A673 (cell line): ENCODE measurements at regions not wholly inside any gene's neighbourhood (a gene's known extent, or its start where the extent isn't known, plus 50 kb on each side); places are given as distances from the start of the nearest gene placed in this dataset.
"Not testable (repeated sequence)": the region's sequence is repeated elsewhere in the genome, so short reads cannot be mapped to it uniquely, and the experiment has no call there.

ENCODE experiments used
- BruUV-seq: library from RNA; stranded (reverse); fragments of 400-500 nt; replicated peaks from 2 replicates; lab custom pipeline; 2021; lab: Mats Ljungman, UMichigan
- CTCF ChIA-PET: fragments of 300-600 bp; sonication (Branson Sonifier 250); formaldehyde crosslinking; loops from one replicate; lab custom pipeline; 2022; ENCODE audit warnings: antibody characterized with exemption; lab: Charles Lee
- POLR2A ChIA-PET: fragments of 300-600 bp; sonication (Branson Sonifier 250); formaldehyde crosslinking; loops from one replicate; lab custom pipeline; 2022; ENCODE audit warnings: antibody characterized with exemption; ENCODE audit not compliant: low non-redundant PET; lab: Charles Lee
- DNase-seq: peaks from one replicate; pipeline ENCODE4 v3.0.0-alpha.2; 2015; ENCODE audit warnings: low spot score
- H3K27ac ChIP-seq: fragments of 200-600 bp; sonication (generic); 2 replicates; pipeline ENCODE4 v1.5.1; 2016; ENCODE audit warnings: mixed run types, low read depth, mild to moderate bottlenecking, mixed read lengths, antibody characterized with exemption, low read length; ENCODE audit not compliant: poor library complexity, severe bottlenecking
- H3K27me3 ChIP-seq: fragments of 200-600 bp; sonication (generic); replicated peaks from 2 replicates; pipeline ENCODE4 v1.6.1; 2017; ENCODE audit warnings: mixed run types, low read depth, mild to moderate bottlenecking, mixed read lengths, antibody characterized with exemption, low read length; ENCODE audit not compliant: insufficient read depth, poor library complexity
- H3K36me3 ChIP-seq: fragments of 200-600 bp; sonication (generic); 2 replicates; pipeline ENCODE4 v1.6.1; 2016; ENCODE audit warnings: mixed run types, mild to moderate bottlenecking, mixed read lengths, antibody characterized with exemption, low read length; ENCODE audit not compliant: insufficient read depth, poor library complexity, severe bottlenecking
- H3K4me1 ChIP-seq: fragments of 200-600 bp; sonication (generic); 2 replicates; pipeline ENCODE4 v1.6.1; 2017; ENCODE audit warnings: mixed run types, mild to moderate bottlenecking, mixed read lengths, antibody characterized with exemption, low read length; ENCODE audit not compliant: insufficient read depth, poor library complexity, severe bottlenecking
- H3K4me3 ChIP-seq: fragments of 200-600 bp; sonication (generic); 2 replicates; pipeline ENCODE4 v1.5.1; 2016; ENCODE audit warnings: low read depth, mixed run types, mild to moderate bottlenecking, mixed read lengths, low read length; ENCODE audit not compliant: poor library complexity, severe bottlenecking
- H3K9me3 ChIP-seq: fragments of 200-600 bp; sonication (generic); 2 replicates; pipeline ENCODE4 v1.6.1; 2016; ENCODE audit warnings: mixed run types, low read depth, mild to moderate bottlenecking, mixed read lengths, antibody characterized with exemption, low read length; ENCODE audit not compliant: poor library complexity, severe bottlenecking
- EZH2 ChIP-seq: fragments of 200-600 bp; sonication (generic); IDR thresholded peaks from 2 replicates; pipeline ENCODE4 v1.6.1; 2017; ENCODE audit warnings: borderline replicate concordance, low read depth, mild to moderate bottlenecking, mixed read lengths, antibody characterized with exemption, low read length; ENCODE audit not compliant: poor library complexity, severe bottlenecking
- intact Hi-C: fragments of 100-400 bp; cut with micrococcal nuclease; formaldehyde crosslinking; loops from one replicate; pipeline ENCODE4 v1.10.0; 2022; ENCODE audit not compliant: unreplicated experiment
- TF ChIP-seq, protein P1 (sequence below): fragments of 300-800, 200-600 bp; sonication (generic); conservative IDR thresholded peaks from 2 replicates; pipeline ENCODE4 v1.5.1; 2017; ENCODE audit warnings: low read depth, mild to moderate bottlenecking, antibody characterized with exemption, low read length, moderate library complexity, mixed read lengths

DNA sequence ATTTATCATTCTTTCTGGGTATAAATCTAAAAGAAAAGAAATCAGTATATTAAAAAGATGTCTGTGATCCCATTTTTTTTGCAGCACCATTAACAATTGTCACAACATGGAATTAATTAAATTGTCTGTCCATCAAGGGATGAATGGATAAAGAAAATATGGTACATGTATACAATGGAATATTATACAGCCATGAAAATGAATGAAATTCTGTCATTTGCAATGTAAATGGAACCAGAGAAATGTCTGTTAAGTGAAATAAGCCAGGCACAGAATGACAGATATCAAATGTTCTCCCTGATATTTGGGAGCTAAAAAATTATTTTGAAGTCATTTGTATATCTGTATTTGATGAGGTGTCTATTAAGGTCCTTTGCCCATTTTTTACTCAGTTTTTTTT lies 77.1 kb upstream of the NDST4 start:
- CTCF ChIA-PET: no interaction called here
- intact Hi-C loops: no loop called here
- no peaks in the 10 kb centered on the region for H3K36me3 ChIP-seq

DNA sequence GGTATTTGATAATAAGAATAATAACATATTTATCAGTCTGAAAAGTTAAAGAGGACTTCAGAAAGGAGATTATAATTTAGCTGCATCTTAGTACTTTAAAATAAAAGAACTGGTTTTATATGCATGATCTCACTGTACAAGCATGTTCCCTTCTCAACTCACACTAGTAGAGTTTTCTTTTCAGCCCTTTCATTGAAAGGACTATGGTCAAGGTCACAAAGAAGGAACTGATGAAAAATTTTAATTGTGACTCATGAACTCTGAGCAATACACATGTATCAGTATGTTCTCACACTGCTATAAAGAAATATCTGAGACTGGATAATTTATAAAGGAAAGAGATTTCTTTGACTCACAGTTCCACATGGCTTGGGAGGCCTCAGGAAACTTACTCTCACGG lies 73.7 kb upstream of the NDST4 start:
- POLR2A ChIA-PET: no interaction called here
- no peaks in the 10 kb centered on the region for H3K9me3 ChIP-seq
- no peak for DNase-seq
- TF ChIP-seq EZH2: no peak
- TF ChIP-seq, protein P1, sequence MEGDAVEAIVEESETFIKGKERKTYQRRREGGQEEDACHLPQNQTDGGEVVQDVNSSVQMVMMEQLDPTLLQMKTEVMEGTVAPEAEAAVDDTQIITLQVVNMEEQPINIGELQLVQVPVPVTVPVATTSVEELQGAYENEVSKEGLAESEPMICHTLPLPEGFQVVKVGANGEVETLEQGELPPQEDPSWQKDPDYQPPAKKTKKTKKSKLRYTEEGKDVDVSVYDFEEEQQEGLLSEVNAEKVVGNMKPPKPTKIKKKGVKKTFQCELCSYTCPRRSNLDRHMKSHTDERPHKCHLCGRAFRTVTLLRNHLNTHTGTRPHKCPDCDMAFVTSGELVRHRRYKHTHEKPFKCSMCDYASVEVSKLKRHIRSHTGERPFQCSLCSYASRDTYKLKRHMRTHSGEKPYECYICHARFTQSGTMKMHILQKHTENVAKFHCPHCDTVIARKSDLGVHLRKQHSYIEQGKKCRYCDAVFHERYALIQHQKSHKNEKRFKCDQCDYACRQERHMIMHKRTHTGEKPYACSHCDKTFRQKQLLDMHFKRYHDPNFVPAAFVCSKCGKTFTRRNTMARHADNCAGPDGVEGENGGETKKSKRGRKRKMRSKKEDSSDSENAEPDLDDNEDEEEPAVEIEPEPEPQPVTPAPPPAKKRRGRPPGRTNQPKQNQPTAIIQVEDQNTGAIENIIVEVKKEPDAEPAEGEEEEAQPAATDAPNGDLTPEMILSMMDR: no peak
- CTCF ChIA-PET: no interaction called here
- H3K4me3 ChIP-seq: no peak overlapping the region
- no peak overlapping the region for H3K27ac ChIP-seq
- intact Hi-C loops: no loop called here
- no peaks in the 10 kb centered on the region for H3K4me1 ChIP-seq
- no peaks in the 10 kb centered on the region for H3K27me3 ChIP-seq
- H3K36me3 ChIP-seq: no peaks in the 10 kb centered on the region
- BruUV-seq: no TSS peak

More for the DNA sequence above, 77.1 kb upstream of the NDST4 start:
- TF ChIP-seq EZH2: no peak
- TF ChIP-seq, protein P1: no peak
- DNase-seq: no peak
- POLR2A ChIA-PET: no interaction called here
- BruUV-seq: no TSS peak
- no peaks in the 10 kb centered on the region for H3K4me1 ChIP-seq
- no peak overlapping the region for H3K27ac ChIP-seq
- no peaks in the 10 kb centered on the region for H3K9me3 ChIP-seq
- H3K4me3 ChIP-seq: no peak overlapping the region
- no peaks in the 10 kb centered on the region for H3K27me3 ChIP-seq

- POLR2A ChIA-PET, H3K27me3 ChIP-seq, H3K36me3 ChIP-seq, BruUV-seq, DNase-seq, intact Hi-C loops, H3K4me3 ChIP-seq, H3K27ac ChIP-seq, H3K9me3 ChIP-seq, CTCF ChIA-PET, H3K4me1 ChIP-seq: not testable (repeated sequence)
Measured at GRCh38 chr4:115179438-115180062, 66.1 kb upstream of the NDST4 start.

- BruUV-seq: not testable (repeated sequence)
Measured at GRCh38 chr4:115178687-115179086, 65.3 kb upstream of the NDST4 start.

More at GRCh38 chr4:115178687-115179086, 65.3 kb upstream of the NDST4 start:
- H3K27ac ChIP-seq, H3K4me1 ChIP-seq, H3K27me3 ChIP-seq, DNase-seq, H3K36me3 ChIP-seq, H3K9me3 ChIP-seq, POLR2A ChIA-PET, CTCF ChIA-PET, H3K4me3 ChIP-seq, intact Hi-C loops: not testable (repeated sequence)
